Natural killer cell (primary cell): ENCODE measurements at regions not wholly inside any gene's neighbourhood (a gene's known extent, or its start where the extent isn't known, plus 50 kb on each side); places are given as distances from the start of the nearest gene placed in this dataset.

Source experiments
- ATAC-seq, 3 donors: fragments of 150-1000 bp in 2 of 3; fragments of 200-7000 bp in 1 of 3; cut with Tn5 transposase; 1 replicate in 1 of 3; 2 replicates in 2 of 3; pipeline ENCODE4 v1.10.0; 2021; ENCODE audit warnings: mild to moderate bottlenecking in 2 of 3, moderate library complexity in 2 of 3
- DNase-seq, 2 donors: peaks; one replicate each; pipeline versions ENCODE4 v3.0.0 to v3.0.0-alpha.2; 2013 to 2021; ENCODE audit warnings: mixed read lengths in 1 of 2
- H3K27ac ChIP-seq: one replicate; pipeline ENCODE4 v1.5.1; 2013; ENCODE audit warnings: mild to moderate bottlenecking, low read length
- H3K27me3 ChIP-seq: one replicate; pipeline ENCODE4 v1.6.1; 2013; ENCODE audit warnings: low read length; ENCODE audit not compliant: control insufficient read depth, insufficient read depth
- H3K36me3 ChIP-seq: one replicate; pipeline ENCODE4 v1.6.1; 2013; ENCODE audit warnings: low read length; ENCODE audit not compliant: control insufficient read depth, insufficient read depth
- H3K4me1 ChIP-seq: one replicate; pipeline ENCODE4 v1.6.1; 2013; ENCODE audit warnings: low read length; ENCODE audit not compliant: control insufficient read depth, insufficient read depth
- H3K4me3 ChIP-seq: one replicate; pipeline ENCODE4 v1.5.1; 2013; ENCODE audit warnings: low read length
- H3K9me3 ChIP-seq: one replicate; pipeline ENCODE4 v1.6.1; 2013; ENCODE audit warnings: low read length; ENCODE audit not compliant: control insufficient read depth, insufficient read depth
- H3K27ac Mint-ChIP-seq, 2 donors: one replicate each; pipeline ENCODE4 v1.8.0; 2022; ENCODE audit warnings: mild to moderate bottlenecking in 2 of 2, mixed read lengths in 2 of 2, moderate library complexity in 1 of 2
- H3K27me3 Mint-ChIP-seq, 2 donors: one replicate each; pipeline ENCODE4 v1.8.0; 2022; ENCODE audit warnings: low read depth in 2 of 2, mixed read lengths in 2 of 2
- H3K36me3 Mint-ChIP-seq: one replicate; pipeline ENCODE4 v1.8.0; 2022; ENCODE audit warnings: mixed read lengths
- H3K4me1 Mint-ChIP-seq, 2 donors: one replicate each; pipeline ENCODE4 v1.8.0; 2022; ENCODE audit warnings: mixed read lengths in 2 of 2
- H3K4me3 Mint-ChIP-seq: one replicate; pipeline ENCODE4 v1.8.0; 2022; ENCODE audit warnings: mild to moderate bottlenecking, moderate library complexity, mixed read lengths
- H3K9me3 Mint-ChIP-seq, 2 donors: one replicate each; pipeline ENCODE4 v1.8.0; 2022; ENCODE audit warnings: mixed read lengths in 2 of 2
- WGBS: methylation state at CpG from one replicate; pipeline ENCODE4 v1.1.7; 2013; ENCODE audit warnings: missing lambda C conversion rate; ENCODE audit not compliant: insufficient coverage; 5-methylcytosine and 5-hydroxymethylcytosine counted together
- intact Hi-C: fragments of 100-400 bp; cut with micrococcal nuclease; formaldehyde crosslinking; loops from one replicate; pipeline ENCODE4 v1.14.2; 2022
- TF ChIP-seq, protein P1 (sequence below): fragments of 200-600 bp; IDR thresholded peaks from one replicate; pipeline ENCODE4 v1.8.0; 2022; ENCODE audit warnings: antibody characterized with exemption

DNA sequence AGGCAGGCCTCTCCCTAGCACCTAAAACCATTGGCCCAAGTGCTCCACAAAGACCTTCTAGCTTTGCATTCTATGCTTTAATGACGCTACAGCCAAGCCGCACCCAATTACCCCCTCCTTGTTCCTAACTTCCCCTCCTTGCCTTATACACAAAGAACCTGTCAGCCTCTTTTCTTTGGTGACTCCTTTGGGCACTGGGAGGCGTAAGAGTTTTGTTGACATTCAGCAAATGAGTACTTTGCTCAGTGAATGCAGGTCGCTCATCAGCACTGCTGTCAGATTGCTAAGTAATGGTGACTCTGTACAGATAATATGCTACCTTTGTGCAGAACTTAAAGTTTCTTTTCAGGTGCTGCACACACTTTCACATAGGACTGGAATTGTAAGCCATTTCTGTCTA, 187.6 kb upstream of the FAM78B start:
- H3K4me1 ChIP-seq = no peaks in the 10 kb centered on the region
- Mint-ChIP-seq H3K27ac (no peak overlapping the region), H3K4me3 (no peak overlapping the region), H3K27me3 (no peaks in the 10 kb centered on the region), H3K9me3 (no peaks in the 10 kb centered on the region), H3K36me3 (no peaks in the 10 kb centered on the region), H3K4me1 (no peaks in the 10 kb centered on the region)
- 76% methylated on average over 4 of the region's 4 CpGs for WGBS
- DNase-seq (no peak), ATAC-seq (no peak)
- H3K27me3 ChIP-seq = no peaks in the 10 kb centered on the region
- no peaks in the 10 kb centered on the region for H3K36me3 ChIP-seq
- H3K4me3 ChIP-seq = no peak overlapping the region
- intact Hi-C loops = no loop called here
- no peak overlapping the region for H3K27ac ChIP-seq
- no peaks in the 10 kb centered on the region for H3K9me3 ChIP-seq
- TF ChIP-seq, protein P1, sequence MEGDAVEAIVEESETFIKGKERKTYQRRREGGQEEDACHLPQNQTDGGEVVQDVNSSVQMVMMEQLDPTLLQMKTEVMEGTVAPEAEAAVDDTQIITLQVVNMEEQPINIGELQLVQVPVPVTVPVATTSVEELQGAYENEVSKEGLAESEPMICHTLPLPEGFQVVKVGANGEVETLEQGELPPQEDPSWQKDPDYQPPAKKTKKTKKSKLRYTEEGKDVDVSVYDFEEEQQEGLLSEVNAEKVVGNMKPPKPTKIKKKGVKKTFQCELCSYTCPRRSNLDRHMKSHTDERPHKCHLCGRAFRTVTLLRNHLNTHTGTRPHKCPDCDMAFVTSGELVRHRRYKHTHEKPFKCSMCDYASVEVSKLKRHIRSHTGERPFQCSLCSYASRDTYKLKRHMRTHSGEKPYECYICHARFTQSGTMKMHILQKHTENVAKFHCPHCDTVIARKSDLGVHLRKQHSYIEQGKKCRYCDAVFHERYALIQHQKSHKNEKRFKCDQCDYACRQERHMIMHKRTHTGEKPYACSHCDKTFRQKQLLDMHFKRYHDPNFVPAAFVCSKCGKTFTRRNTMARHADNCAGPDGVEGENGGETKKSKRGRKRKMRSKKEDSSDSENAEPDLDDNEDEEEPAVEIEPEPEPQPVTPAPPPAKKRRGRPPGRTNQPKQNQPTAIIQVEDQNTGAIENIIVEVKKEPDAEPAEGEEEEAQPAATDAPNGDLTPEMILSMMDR = no peak

DNA sequence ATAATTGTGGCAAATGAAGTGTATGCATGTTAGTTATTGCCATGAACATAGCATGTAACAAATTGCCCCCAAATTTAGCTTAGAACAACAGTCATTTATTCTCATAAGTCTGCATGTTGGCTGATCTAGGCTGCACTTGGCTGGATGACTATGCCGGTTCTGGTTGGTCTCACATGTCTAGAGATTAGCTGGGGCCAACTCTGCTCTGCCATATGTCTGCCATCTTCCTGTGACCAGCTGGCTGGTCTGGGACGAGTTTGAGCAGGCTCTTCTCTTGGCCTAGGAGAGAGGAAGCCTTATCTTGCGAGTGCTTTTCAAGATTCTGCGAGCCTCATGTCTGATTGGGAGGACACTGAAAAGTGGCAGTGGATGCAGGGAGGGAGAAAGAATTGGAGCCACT, 198.3 kb upstream of the FAM78B start:
- no peak overlapping the region for H3K4me3 Mint-ChIP-seq
- DNase-seq = no peak
- no peaks in the 10 kb centered on the region for H3K36me3 ChIP-seq
- peaks cover under 1 to 9% of the 10 kb centered on the region in 2 donors for H3K9me3 Mint-ChIP-seq
- H3K4me3 ChIP-seq = no peak overlapping the region
- no peaks in the 10 kb centered on the region for H3K4me1 Mint-ChIP-seq
- peaks cover 0 to under 1% of the 10 kb centered on the region in 2 donors for H3K27me3 Mint-ChIP-seq
- no peaks in the 10 kb centered on the region for H3K36me3 Mint-ChIP-seq
- no peak for ATAC-seq
- H3K27ac Mint-ChIP-seq = no peak overlapping the region
- intact Hi-C loops = no loop called here
- no peaks in the 10 kb centered on the region for H3K4me1 ChIP-seq
- TF ChIP-seq, protein P1 = no peak
- H3K27ac ChIP-seq = no peak overlapping the region
- WGBS = 87% methylated on average over 4 of the region's 4 CpGs
- H3K27me3 ChIP-seq = no peaks in the 10 kb centered on the region
- no peaks in the 10 kb centered on the region for H3K9me3 ChIP-seq

DNA sequence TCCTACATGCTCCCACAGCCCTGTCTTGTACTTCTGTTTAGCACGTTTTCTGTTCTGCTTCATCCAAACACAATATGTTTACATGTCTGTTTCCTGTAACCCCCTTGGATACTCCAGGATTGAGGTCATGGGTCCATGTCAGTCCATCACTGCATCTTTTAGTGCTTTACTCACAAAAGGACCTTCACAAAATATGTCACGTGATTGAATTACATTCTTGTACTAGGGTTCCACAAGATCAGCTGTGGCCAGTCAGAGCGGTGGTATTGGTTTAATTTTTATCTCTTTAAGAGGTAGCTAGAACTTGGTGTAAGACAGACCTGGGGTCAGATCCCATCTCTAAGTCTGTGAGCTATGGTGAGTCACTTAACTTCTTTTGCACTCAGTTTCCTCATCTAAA, 201.2 kb upstream of the FAM78B start:
- 59% methylated on average over 3 of the region's 3 CpGs for WGBS
- intact Hi-C loops = no loop called here
- H3K27me3 ChIP-seq = no peaks in the 10 kb centered on the region
- no peak overlapping the region for H3K27ac Mint-ChIP-seq
- no peaks in the 10 kb centered on the region for H3K27me3 Mint-ChIP-seq
- H3K9me3 ChIP-seq = no peaks in the 10 kb centered on the region
- H3K4me3 Mint-ChIP-seq = no peak overlapping the region
- no peak overlapping the region for H3K27ac ChIP-seq
- no peak overlapping the region for H3K4me3 ChIP-seq
- H3K4me1 Mint-ChIP-seq = no peaks in the 10 kb centered on the region
- ATAC-seq (no peak), DNase-seq (no peak)
- peaks cover 0 to 4% of the 10 kb centered on the region in 2 donors for H3K9me3 Mint-ChIP-seq
- TF ChIP-seq, protein P1 = no peak
- no peaks in the 10 kb centered on the region for H3K36me3 Mint-ChIP-seq
- H3K36me3 ChIP-seq = no peaks in the 10 kb centered on the region
- no peaks in the 10 kb centered on the region for H3K4me1 ChIP-seq

DNA sequence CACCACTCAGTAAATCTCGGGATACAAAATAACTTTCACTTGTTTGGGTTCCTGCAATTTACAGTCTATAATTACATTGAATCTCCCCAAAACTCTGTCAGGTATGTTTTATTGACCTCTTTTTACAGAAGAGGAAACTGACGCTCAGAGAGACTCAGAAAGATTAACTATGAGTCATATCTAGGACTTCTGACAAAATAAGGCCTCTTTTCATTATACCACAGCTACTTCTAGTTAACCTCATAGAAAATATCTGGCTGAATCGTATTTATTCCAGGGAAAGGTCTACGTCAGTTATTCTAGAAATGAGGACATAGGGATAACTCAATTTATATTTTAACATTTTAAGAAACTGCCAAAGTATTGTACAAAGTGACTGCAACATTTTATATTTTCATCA, 211.1 kb upstream of the FAM78B start:
- Histone ChIP-seq H3K9me3 (no peaks in the 10 kb centered on the region), H3K36me3 (no peaks in the 10 kb centered on the region), H3K4me1 (no peaks in the 10 kb centered on the region), H3K27ac (no peak overlapping the region), H3K27me3 (peaks cover 2% of the 10 kb centered on the region), H3K4me3 (no peak overlapping the region)
- H3K4me3 Mint-ChIP-seq = no peak overlapping the region
- peaks cover 0 to 2% of the 10 kb centered on the region in 2 donors for H3K9me3 Mint-ChIP-seq
- DNase-seq (no peak), ATAC-seq (no peak)
- H3K27ac Mint-ChIP-seq = no peak overlapping the region
- WGBS = 77% methylated on average over 2 of the region's 4 CpGs
- H3K4me1 Mint-ChIP-seq = no peaks in the 10 kb centered on the region
- no peaks in the 10 kb centered on the region for H3K36me3 Mint-ChIP-seq
- intact Hi-C loops = no loop called here
- TF ChIP-seq, protein P1 = no peak
- H3K27me3 Mint-ChIP-seq = peaks cover 5 to 7% of the 10 kb centered on the region in 2 donors
